SK-N-SH treated with all-trans-retinoic acid at 6 μM for 48 hours (cell line): ENCODE measurements at regions not wholly inside any gene's neighbourhood (a gene's known extent, or its start where the extent isn't known, plus 50 kb on each side); places are given as distances from the start of the nearest gene placed in this dataset.

Source experiments
- ARNTL ChIP-seq: fragments of 450-650 bp; formaldehyde crosslinking; IDR thresholded peaks from 2 replicates; pipeline ENCODE4 v1.5.0; 2020; ENCODE audit warnings: low read depth, mild to moderate bottlenecking, moderate library complexity, borderline replicate concordance
- BACH2 ChIP-seq: fragments of 250-450 bp; sonication (Bioruptor Pico); IDR thresholded peaks from 2 replicates; pipeline ENCODE4 v1.9.0; 2021; ENCODE audit warnings: mild to moderate bottlenecking, borderline replicate concordance
- CSRNP3 ChIP-seq: fragments of 250-450 bp; sonication (Bioruptor Pico); IDR thresholded peaks from 2 replicates; pipeline ENCODE4 v1.5.1; 2021; ENCODE audit warnings: mild to moderate bottlenecking, moderate library complexity
- PATZ1 ChIP-seq: fragments of 250-450 bp; sonication (Bioruptor Pico); IDR thresholded peaks from 2 replicates; pipeline ENCODE4 v1.8.0; 2020; ENCODE audit warnings: mild to moderate bottlenecking, moderate library complexity, borderline replicate concordance
- POU6F1 ChIP-seq: fragments of 250-450 bp; sonication (Bioruptor Pico); IDR thresholded peaks from 2 replicates; pipeline ENCODE4 v1.8.0; 2021; ENCODE audit warnings: low read depth, mild to moderate bottlenecking, moderate library complexity, borderline replicate concordance
- PPARA ChIP-seq: fragments of 250-450 bp; sonication (Bioruptor Pico); IDR thresholded peaks from 2 replicates; pipeline ENCODE4 v1.5.0; 2020; ENCODE audit warnings: mild to moderate bottlenecking, borderline replicate concordance
- RARB ChIP-seq: fragments of 250-450 bp; sonication (Bioruptor Pico); IDR thresholded peaks from 2 replicates; pipeline ENCODE4 v1.8.0; 2021; ENCODE audit warnings: mild to moderate bottlenecking, moderate library complexity
- SNAI2 ChIP-seq: fragments of 250-450 bp; sonication (Bioruptor Pico); IDR thresholded peaks from 2 replicates; pipeline ENCODE4 v1.5.0; 2020; ENCODE audit warnings: mild to moderate bottlenecking, moderate library complexity
- TSHZ2 ChIP-seq: fragments of 250-450 bp; sonication (Bioruptor Pico); IDR thresholded peaks from 2 replicates; pipeline ENCODE4 v1.5.0; 2020; ENCODE audit warnings: mild to moderate bottlenecking, moderate library complexity
- ZC3H10 ChIP-seq: fragments of 250-450 bp; sonication (Bioruptor Pico); IDR thresholded peaks from 2 replicates; pipeline ENCODE4 v1.5.1; 2021; ENCODE audit warnings: mild to moderate bottlenecking, moderate library complexity
- ZFP30 ChIP-seq: fragments of 450-650 bp; formaldehyde crosslinking; IDR thresholded peaks from 2 replicates; pipeline ENCODE4 v1.5.0; 2022; ENCODE audit warnings: mild to moderate bottlenecking, moderate library complexity

- TF ChIP-seq RARB (CRISPR knock-in tag) (no peak), PPARA (CRISPR knock-in tag) (no peak), TSHZ2 (CRISPR knock-in tag) (no peak), ZC3H10 (CRISPR knock-in tag) (no peak), BACH2 (CRISPR knock-in tag) (no peak), PATZ1 (CRISPR knock-in tag) (no peak), ARNTL (CRISPR knock-in tag) (no peak), POU6F1 (CRISPR knock-in tag) (no peak), CSRNP3 (CRISPR knock-in tag) (no peak), ZFP30 (CRISPR knock-in tag) (no peak), SNAI2 (no peak)
Observed at GRCh38 chr10:61834519-61834918, 67.0 kb upstream of the ARID5B start.
